ENCODE measurements at regions not wholly inside any gene's neighbourhood (a gene's known extent, or its start where the extent isn't known, plus 50 kb on each side); places are given as distances from the start of the nearest gene placed in this dataset.

- TF ChIP-seq ELF4 (CRISPR knock-in tag; IDR thresholded peaks at IDR 0.05; ENCODE audit: low read depth), result no peak
- TF ChIP-seq ZNF423 (CRISPR knock-in tag; IDR thresholded peaks at IDR 0.05), result no peak
- no peak for TF ChIP-seq PRRX2 (CRISPR knock-in tag; IDR thresholded peaks at IDR 0.05)
- TF ChIP-seq HMGA2 (CRISPR knock-in tag; IDR thresholded peaks at IDR 0.05), result no peak
- no peak for TF ChIP-seq TCF7 (CRISPR knock-in tag; IDR thresholded peaks at IDR 0.05; ENCODE audit: low read depth)
- TF ChIP-seq ATF3 (CRISPR knock-in tag; conservative IDR thresholded peaks at IDR 0.05), result no peak
- no peak for TF ChIP-seq STAT6 (CRISPR knock-in tag; conservative IDR thresholded peaks at IDR 0.05; ENCODE audit: low read depth)
- TF ChIP-seq PREB (CRISPR knock-in tag; IDR thresholded peaks at IDR 0.05; ENCODE audit: borderline replicate concordance), result no peak
- no peak for TF ChIP-seq MXD4 (CRISPR knock-in tag; IDR thresholded peaks at IDR 0.05; ENCODE audit: borderline replicate concordance)
- TF ChIP-seq ETV6 (CRISPR knock-in tag; IDR thresholded peaks at IDR 0.05), result no peak
Measured at GRCh38 chr16:79493911-79494310, 106.6 kb downstream of the MAF start (continued).

DNA sequence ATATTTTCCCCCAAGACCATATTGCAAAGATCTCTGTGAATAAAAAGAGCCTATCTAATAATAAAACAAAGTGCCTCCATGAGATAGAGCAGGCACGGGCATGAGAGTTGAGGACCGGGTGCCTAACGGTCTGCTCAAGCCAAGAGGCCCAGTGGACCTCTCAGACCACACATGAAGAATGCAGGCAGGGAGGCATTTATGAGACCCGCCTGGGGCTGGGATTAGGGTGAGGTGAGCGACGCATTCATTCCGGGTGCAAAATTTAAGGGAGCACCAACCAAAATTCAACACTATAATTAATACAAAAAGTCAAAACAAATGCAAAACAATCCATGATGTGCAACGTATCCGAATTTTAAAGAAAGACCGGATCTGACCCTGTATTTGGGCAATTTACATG, 108.5 kb downstream of the MAF start:
- ChIA-PET POLR2A (no interaction called here), CTCF (no interaction called here)
- TF ChIP-seq TCF7 (CRISPR knock-in tag; IDR thresholded peaks at IDR 0.05; ENCODE audit: low read depth) (no peak), IRF2 (CRISPR knock-in tag; IDR thresholded peaks at IDR 0.05; ENCODE audit: borderline replicate concordance, low read depth) (no peak), ZNF396 (CRISPR knock-in tag; IDR thresholded peaks at IDR 0.05; ENCODE audit: borderline replicate concordance) (no peak), CREM (CRISPR knock-in tag; IDR thresholded peaks at IDR 0.05) (no peak), FOXK1 (CRISPR knock-in tag; IDR thresholded peaks at IDR 0.05) (no peak), EMX1 (CRISPR knock-in tag; IDR thresholded peaks at IDR 0.05) (no peak), ZNF423 (CRISPR knock-in tag; IDR thresholded peaks at IDR 0.05) (no peak), USF1 (CRISPR knock-in tag; IDR thresholded peaks at IDR 0.05) (no peak), FOXJ3 (CRISPR knock-in tag; IDR thresholded peaks at IDR 0.05; ENCODE audit: borderline replicate concordance) (no peak)
- TF ChIP-seq, protein P1, sequence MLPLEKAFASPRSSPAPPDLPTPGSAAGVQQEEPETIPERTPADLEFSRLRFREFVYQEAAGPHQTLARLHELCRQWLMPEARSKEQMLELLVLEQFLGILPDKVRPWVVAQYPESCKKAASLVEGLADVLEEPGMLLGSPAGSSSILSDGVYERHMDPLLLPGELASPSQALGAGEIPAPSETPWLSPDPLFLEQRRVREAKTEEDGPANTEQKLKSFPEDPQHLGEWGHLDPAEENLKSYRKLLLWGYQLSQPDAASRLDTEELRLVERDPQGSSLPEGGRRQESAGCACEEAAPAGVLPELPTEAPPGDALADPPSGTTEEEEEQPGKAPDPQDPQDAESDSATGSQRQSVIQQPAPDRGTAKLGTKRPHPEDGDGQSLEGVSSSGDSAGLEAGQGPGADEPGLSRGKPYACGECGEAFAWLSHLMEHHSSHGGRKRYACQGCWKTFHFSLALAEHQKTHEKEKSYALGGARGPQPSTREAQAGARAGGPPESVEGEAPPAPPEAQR (CRISPR knock-in tag; IDR thresholded peaks at IDR 0.05), result no peak
- TF ChIP-seq, protein P2, sequence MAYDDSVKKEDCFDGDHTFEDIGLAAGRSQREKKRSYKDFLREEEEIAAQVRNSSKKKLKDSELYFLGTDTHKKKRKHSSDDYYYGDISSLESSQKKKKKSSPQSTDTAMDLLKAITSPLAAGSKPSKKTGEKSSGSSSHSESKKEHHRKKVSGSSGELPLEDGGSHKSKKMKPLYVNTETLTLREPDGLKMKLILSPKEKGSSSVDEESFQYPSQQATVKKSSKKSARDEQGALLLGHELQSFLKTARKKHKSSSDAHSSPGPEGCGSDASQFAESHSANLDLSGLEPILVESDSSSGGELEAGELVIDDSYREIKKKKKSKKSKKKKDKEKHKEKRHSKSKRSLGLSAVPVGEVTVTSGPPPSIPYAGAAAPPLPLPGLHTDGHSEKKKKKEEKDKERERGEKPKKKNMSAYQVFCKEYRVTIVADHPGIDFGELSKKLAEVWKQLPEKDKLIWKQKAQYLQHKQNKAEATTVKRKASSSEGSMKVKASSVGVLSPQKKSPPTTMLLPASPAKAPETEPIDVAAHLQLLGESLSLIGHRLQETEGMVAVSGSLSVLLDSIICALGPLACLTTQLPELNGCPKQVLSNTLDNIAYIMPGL (CRISPR knock-in tag; IDR thresholded peaks at IDR 0.05), result no peak
- Mint-ChIP-seq H3K27me3 (ENCODE audit: low read depth) (no peaks in the 10 kb centered on the region), H3K4me1 (no peaks in the 10 kb centered on the region), H3K9me3 (peaks cover 14% of the 10 kb centered on the region), H3K27ac (no peak overlapping the region), H3K36me3 (0 out of 2 replicates have a peak, but pooled peaks cover 6% of the 10 kb centered on the region), H3K4me3 (no peak overlapping the region)
- ATAC-seq (no peak), DNase-seq (ENCODE audit: low spot score) (no peak)
